ENCODE measurements at regions not wholly inside any gene's neighbourhood (a gene's known extent, or its start where the extent isn't known, plus 50 kb on each side); places are given as distances from the start of the nearest gene placed in this dataset.

DNA sequence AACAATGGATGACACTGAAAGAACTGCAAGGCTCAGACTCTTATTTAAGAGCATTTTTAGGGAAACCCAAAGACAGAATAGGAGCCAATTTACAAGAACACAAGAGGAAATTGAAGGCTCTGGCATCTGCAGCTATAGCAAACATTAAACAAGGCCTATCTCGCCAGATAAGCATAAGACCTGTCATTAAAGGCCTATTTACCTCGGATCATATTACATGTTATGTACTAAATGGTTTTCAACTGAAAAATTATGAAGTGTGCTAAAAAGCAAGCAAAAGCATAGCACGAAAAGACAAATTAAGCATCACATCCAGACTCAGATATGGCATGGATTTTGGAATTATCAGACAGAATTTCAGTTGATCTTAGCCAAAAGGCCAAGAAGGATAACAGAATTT, 617.1 kb downstream of the SQOR start:
- TF ChIP-seq, protein P1, sequence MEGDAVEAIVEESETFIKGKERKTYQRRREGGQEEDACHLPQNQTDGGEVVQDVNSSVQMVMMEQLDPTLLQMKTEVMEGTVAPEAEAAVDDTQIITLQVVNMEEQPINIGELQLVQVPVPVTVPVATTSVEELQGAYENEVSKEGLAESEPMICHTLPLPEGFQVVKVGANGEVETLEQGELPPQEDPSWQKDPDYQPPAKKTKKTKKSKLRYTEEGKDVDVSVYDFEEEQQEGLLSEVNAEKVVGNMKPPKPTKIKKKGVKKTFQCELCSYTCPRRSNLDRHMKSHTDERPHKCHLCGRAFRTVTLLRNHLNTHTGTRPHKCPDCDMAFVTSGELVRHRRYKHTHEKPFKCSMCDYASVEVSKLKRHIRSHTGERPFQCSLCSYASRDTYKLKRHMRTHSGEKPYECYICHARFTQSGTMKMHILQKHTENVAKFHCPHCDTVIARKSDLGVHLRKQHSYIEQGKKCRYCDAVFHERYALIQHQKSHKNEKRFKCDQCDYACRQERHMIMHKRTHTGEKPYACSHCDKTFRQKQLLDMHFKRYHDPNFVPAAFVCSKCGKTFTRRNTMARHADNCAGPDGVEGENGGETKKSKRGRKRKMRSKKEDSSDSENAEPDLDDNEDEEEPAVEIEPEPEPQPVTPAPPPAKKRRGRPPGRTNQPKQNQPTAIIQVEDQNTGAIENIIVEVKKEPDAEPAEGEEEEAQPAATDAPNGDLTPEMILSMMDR (IDR thresholded peaks at IDR 0.05; ENCODE audit: insufficient read depth, low read length, poor library complexity, severe bottlenecking) = no peak
- no peak for TF ChIP-seq EZH2phosphoT487 (conservative IDR thresholded peaks at IDR 0.05; ENCODE audit: low read length)

Measured in SU-DHL-6 (cell line).